GM12878 (cell line): ENCODE measurements at regions not wholly inside any gene's neighbourhood (a gene's known extent, or its start where the extent isn't known, plus 50 kb on each side); places are given as distances from the start of the nearest gene placed in this dataset.

ENCODE experiments used
- ATAC-seq: fragments of 200-7000 bp; cut with Tn5 transposase; 3 replicates; pipeline ENCODE4 v1.9.1; 2020; ENCODE audit warnings: mild to moderate bottlenecking, moderate library complexity
- BruUV-seq: library from RNA; stranded (reverse); fragments of 400-500 nt; replicated peaks from 2 replicates; lab custom pipeline; 2021; lab: Mats Ljungman, UMichigan
- CTCF ChIA-PET: fragments of 300-600 bp; sonication (Branson Sonifier 250); formaldehyde crosslinking; extraction: SDS; loops from one replicate; lab custom pipeline; 2021; ENCODE audit warnings: inconsistent platforms; lab: Yijun Ruan, JAX
- POLR2A ChIA-PET: fragments of 350-600 bp; formaldehyde crosslinking; extraction: SDS; loops from one replicate; lab custom pipeline; 2021; ENCODE audit warnings: inconsistent platforms; lab: Charles Lee
- RAD21 ChIA-PET: fragments of 300-600 bp; sonication (Branson Sonifier 250); formaldehyde crosslinking; loops from one replicate; lab custom pipeline; 2023; ENCODE audit warnings: antibody characterized with exemption; ENCODE audit not compliant: unreplicated experiment; lab: Charles Lee
- SMC1A ChIA-PET: fragments of 300-600 bp; sonication (Branson Sonifier 250); formaldehyde crosslinking; loops from one replicate; lab custom pipeline; 2023; ENCODE audit not compliant: unreplicated experiment, uncharacterized antibody; lab: Charles Lee
- DNase-seq: peaks from one replicate; pipeline ENCODE4 v3.0.0-alpha.2; 2011; ENCODE audit warnings: low read depth, low spot score
- FAIRE-seq: peaks from 3 replicates; lab custom pipeline; 2011; peaks lifted over from hg19 to GRCh38; lab: Jason Lieb, UNC
- H2AFZ ChIP-seq: 2 replicates; pipeline ENCODE4 v1.6.0; 2011; ENCODE audit warnings: low read depth, low read length, control low read depth; ENCODE audit not compliant: control insufficient read depth
- H3K27ac ChIP-seq: 2 replicates; pipeline ENCODE4 v1.5.1; 2011; ENCODE audit warnings: control low read depth; ENCODE audit not compliant: control insufficient read depth, insufficient read depth
- H3K27me3 ChIP-seq, 2 experiments: replicated peaks in 1 of 2; 2 replicates each; pipeline versions ENCODE4 v1.6.0 to v1.6.1; 2011; ENCODE audit warnings: low read length in 1 of 2; ENCODE audit not compliant: control insufficient read depth in 2 of 2, insufficient read depth in 2 of 2
- H3K36me3 ChIP-seq, 2 experiments: 2 replicates each; pipeline ENCODE4 v1.5.1; 2011; ENCODE audit warnings: low read length in 1 of 2; ENCODE audit not compliant: control insufficient read depth in 2 of 2, insufficient read depth in 2 of 2
- H3K4me1 ChIP-seq: 2 replicates; pipeline ENCODE4 v1.6.1; 2011; ENCODE audit warnings: mild to moderate bottlenecking, low read length, moderate library complexity, mixed read lengths; ENCODE audit not compliant: control insufficient read depth, insufficient read depth
- H3K4me2 ChIP-seq: 2 replicates; pipeline ENCODE4 v1.6.0; 2011; ENCODE audit warnings: control low read depth; ENCODE audit not compliant: control insufficient read depth, insufficient read depth
- H3K4me3 ChIP-seq: fragments of 200-600 bp; sonication (generic); 2 replicates; pipeline ENCODE4 v1.5.1; 2016
- H3K79me2 ChIP-seq: 2 replicates; pipeline ENCODE4 v1.6.0; 2011; ENCODE audit warnings: low read length; ENCODE audit not compliant: control insufficient read depth, insufficient read depth
- H3K9ac ChIP-seq: 2 replicates; pipeline ENCODE4 v1.8.0; 2011; ENCODE audit warnings: low read length, control low read depth, mixed read lengths; ENCODE audit not compliant: control insufficient read depth, insufficient read depth
- H3K9me3 ChIP-seq: replicated peaks from 3 replicates; pipeline ENCODE4 v1.5.1; 2011; ENCODE audit warnings: mild to moderate bottlenecking, low read length; ENCODE audit not compliant: control insufficient read depth, insufficient read depth
- H4K20me1 ChIP-seq: 2 replicates; pipeline ENCODE4 v1.6.0; 2011; ENCODE audit not compliant: control insufficient read depth, insufficient read depth
- BRCA1 ChIP-seq: IDR thresholded peaks from 2 replicates; pipeline ENCODE4 v1.6.1; 2011; ENCODE audit warnings: low read depth, low read length, improper control_type of control experiment
- CREB1 ChIP-seq: IDR thresholded peaks from 2 replicates; pipeline ENCODE4 v1.6.1; 2012; ENCODE audit warnings: low read depth, mild to moderate bottlenecking, inconsistent platforms
- MEF2A ChIP-seq: IDR thresholded peaks from 2 replicates; pipeline ENCODE4 v1.6.1; 2011; ENCODE audit warnings: low read depth, mild to moderate bottlenecking, low read length, moderate library complexity; ENCODE audit not compliant: insufficient read depth
- PAX8 ChIP-seq: fragments of 450-650 bp; IDR thresholded peaks from 2 replicates; pipeline ENCODE4 v1.6.1; 2017; ENCODE audit warnings: mild to moderate bottlenecking, moderate library complexity
- POU2F2 ChIP-seq: IDR thresholded peaks from 3 replicates; pipeline ENCODE4 v1.6.1; 2011; ENCODE audit warnings: low read depth, mild to moderate bottlenecking, low read length, borderline replicate concordance
- SMAD5 ChIP-seq: IDR thresholded peaks from 2 replicates; pipeline ENCODE4 v1.6.1; 2016; ENCODE audit warnings: antibody characterized with exemption, low read depth
- SPI1 ChIP-seq: IDR thresholded peaks from 2 replicates; pipeline ENCODE4 v1.6.1; 2011; ENCODE audit warnings: low read depth, mild to moderate bottlenecking, low read length, moderate library complexity, borderline replicate concordance; ENCODE audit not compliant: insufficient read depth
- SREBF1 ChIP-seq: IDR thresholded peaks from 2 replicates; pipeline ENCODE4 v1.6.1; 2012; ENCODE audit warnings: mild to moderate bottlenecking, low read length
- WGBS: methylation state at CpG from one replicate; pipeline ENCODE4 v1.1.6; 2016; ENCODE audit warnings: low lambda C conversion rate; ENCODE audit not compliant: insufficient replicate concordance, insufficient coverage; ENCODE audit errors: missing lambda C conversion rate; 5-methylcytosine and 5-hydroxymethylcytosine counted together
- in situ Hi-C: fragments of 300-500 bp; cut with MboI; formaldehyde crosslinking; loops from 9 replicates; pipeline ENCODE4 v1.14.3; 2018; ENCODE audit warnings: mixed read lengths
- intact Hi-C: fragments of 100-400 bp; cut with micrococcal nuclease; formaldehyde crosslinking; loops from one replicate; pipeline ENCODE4 v1.14.2; 2022; ENCODE audit not compliant: unreplicated experiment
- TF ChIP-seq, protein P1 (sequence below): fragments of 150-350 bp; IDR thresholded peaks from 2 replicates; pipeline ENCODE4 v1.6.1; 2014; ENCODE audit warnings: mild to moderate bottlenecking, low read depth, low read length
- TF ChIP-seq, protein P2 (sequence below): fragments of 450-650 bp; IDR thresholded peaks from 2 replicates; pipeline ENCODE4 v1.6.1; 2016; ENCODE audit warnings: mild to moderate bottlenecking, moderate library complexity, borderline replicate concordance

DNA sequence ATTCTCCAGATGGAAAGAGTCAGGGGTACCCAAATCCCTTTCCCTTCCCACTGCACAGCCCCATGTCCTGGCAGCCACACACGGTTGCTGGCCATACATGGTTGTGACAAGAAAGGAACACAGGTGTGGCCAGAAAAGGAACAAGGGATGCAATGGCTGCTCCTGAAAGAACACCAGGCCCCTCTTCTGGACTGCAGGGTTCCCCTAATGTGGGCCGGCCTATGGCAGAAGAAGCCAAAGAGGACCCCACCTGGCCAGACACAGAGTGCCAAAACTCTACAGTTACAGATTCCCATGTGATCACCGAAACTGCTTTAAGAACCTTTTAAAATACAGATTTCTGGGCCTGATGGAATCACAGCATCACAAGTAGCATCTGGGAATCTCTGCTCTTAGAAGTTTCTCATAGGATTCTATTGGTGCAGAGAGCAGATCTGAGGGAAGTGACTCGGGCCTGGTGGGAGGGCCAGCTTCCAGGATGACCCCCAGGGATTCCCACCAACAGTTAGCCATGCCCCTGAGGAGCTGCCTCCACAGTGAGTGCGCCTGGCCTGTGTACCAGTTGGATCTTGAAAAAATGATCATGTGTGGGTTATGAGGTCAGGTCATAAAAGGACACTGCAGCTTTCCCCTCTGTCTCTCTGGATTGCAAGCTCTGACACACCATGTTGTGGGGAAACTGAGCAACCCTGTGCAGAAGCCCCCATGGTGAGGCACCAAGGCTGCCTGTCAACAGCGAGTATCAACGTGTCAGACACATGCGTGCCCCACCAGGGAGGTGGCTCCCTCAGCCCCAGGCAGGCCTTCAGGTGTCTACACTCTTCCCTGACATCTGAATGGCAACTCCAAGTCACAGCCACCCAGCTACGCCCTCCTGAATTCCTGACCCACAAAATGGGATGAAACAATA is 89.6 kb upstream of the LANCL2 start:
- CTCF ChIA-PET = interaction anchor here (1.7 to 19.5 kb wide), 3 partner anchors 12 to 323 kb away, joined by 5 to 322 read pairs (median 9); no protein-coding TSS in a partner anchor
- Histone ChIP-seq H2AFZ (no peak overlapping the region), H3K36me3 (no peaks in the 10 kb centered on the region), H3K4me1 (no peaks in the 10 kb centered on the region), H4K20me1 (no peaks in the 10 kb centered on the region), H3K9ac (no peak overlapping the region), H3K9me3 (no peaks in the 10 kb centered on the region), H3K79me2 (no peaks in the 10 kb centered on the region), H3K27ac (no peak overlapping the region), H3K4me2 (no peak overlapping the region), H3K4me3 (no peak overlapping the region)
- no TSS peak for BruUV-seq
- RAD21 ChIA-PET = interaction anchor here (0.7 to 2.7 kb wide), 3 partner anchors 13 to 140 kb away, joined by 4 to 11 read pairs (median 4); no protein-coding TSS in a partner anchor
- ATAC-seq = no peak
- in situ Hi-C loops (loop anchor here (5.0 to 25.0 kb wide), 2 partner anchors 147 to 312 kb away; no protein-coding TSS in a partner anchor), intact Hi-C loops (no loop called here)
- FAIRE-seq = no peak
- SMC1A ChIA-PET = interaction anchor here (1.1 to 8.5 kb wide), 3 partner anchors 9 to 140 kb away, joined by 3 to 140 read pairs (median 3); no protein-coding TSS in a partner anchor
- no peak for DNase-seq
- TF ChIP-seq, protein P1, sequence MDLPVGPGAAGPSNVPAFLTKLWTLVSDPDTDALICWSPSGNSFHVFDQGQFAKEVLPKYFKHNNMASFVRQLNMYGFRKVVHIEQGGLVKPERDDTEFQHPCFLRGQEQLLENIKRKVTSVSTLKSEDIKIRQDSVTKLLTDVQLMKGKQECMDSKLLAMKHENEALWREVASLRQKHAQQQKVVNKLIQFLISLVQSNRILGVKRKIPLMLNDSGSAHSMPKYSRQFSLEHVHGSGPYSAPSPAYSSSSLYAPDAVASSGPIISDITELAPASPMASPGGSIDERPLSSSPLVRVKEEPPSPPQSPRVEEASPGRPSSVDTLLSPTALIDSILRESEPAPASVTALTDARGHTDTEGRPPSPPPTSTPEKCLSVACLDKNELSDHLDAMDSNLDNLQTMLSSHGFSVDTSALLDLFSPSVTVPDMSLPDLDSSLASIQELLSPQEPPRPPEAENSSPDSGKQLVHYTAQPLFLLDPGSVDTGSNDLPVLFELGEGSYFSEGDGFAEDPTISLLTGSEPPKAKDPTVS = no peak
- TF ChIP-seq PAX8 (no peak), POU2F2 (no peak), MEF2A (no peak), SREBF1 (no peak), SPI1 (no peak), SMAD5 (no peak), CREB1 (no peak), BRCA1 (no peak)
- TF ChIP-seq, protein P2, sequence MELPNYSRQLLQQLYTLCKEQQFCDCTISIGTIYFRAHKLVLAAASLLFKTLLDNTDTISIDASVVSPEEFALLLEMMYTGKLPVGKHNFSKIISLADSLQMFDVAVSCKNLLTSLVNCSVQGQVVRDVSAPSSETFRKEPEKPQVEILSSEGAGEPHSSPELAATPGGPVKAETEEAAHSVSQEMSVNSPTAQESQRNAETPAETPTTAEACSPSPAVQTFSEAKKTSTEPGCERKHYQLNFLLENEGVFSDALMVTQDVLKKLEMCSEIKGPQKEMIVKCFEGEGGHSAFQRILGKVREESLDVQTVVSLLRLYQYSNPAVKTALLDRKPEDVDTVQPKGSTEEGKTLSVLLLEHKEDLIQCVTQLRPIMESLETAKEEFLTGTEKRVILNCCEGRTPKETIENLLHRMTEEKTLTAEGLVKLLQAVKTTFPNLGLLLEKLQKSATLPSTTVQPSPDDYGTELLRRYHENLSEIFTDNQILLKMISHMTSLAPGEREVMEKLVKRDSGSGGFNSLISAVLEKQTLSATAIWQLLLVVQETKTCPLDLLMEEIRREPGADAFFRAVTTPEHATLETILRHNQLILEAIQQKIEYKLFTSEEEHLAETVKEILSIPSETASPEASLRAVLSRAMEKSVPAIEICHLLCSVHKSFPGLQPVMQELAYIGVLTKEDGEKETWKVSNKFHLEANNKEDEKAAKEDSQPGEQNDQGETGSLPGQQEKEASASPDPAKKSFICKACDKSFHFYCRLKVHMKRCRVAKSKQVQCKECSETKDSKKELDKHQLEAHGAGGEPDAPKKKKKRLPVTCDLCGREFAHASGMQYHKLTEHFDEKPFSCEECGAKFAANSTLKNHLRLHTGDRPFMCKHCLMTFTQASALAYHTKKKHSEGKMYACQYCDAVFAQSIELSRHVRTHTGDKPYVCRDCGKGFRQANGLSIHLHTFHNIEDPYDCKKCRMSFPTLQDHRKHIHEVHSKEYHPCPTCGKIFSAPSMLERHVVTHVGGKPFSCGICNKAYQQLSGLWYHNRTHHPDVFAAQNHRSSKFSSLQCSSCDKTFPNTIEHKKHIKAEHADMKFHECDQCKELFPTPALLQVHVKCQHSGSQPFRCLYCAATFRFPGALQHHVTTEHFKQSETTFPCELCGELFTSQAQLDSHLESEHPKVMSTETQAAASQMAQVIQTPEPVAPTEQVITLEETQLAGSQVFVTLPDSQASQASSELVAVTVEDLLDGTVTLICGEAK = no peak
- TF ChIP-seq, all 136 proteins: peak for 0
- POLR2A ChIA-PET = no interaction called here
- WGBS = 21% methylated on average over 9 of the region's 9 CpGs
- peaks cover 2% of the 10 kb centered on the region in 2 experiments; a peak in 2 of 4 replicates for H3K27me3 ChIP-seq
